DMS114 treated with DMSO at 0.1 percent for 48 hours (cell line): ENCODE measurements at regions not wholly inside any gene's neighbourhood (a gene's known extent, or its start where the extent isn't known, plus 50 kb on each side); places are given as distances from the start of the nearest gene placed in this dataset.
"Not testable (repeated sequence)": the region's sequence is repeated elsewhere in the genome, so short reads cannot be mapped to it uniquely, and the experiment has no call there.

Source experiments
- DNase-seq: peaks from one replicate; lab custom pipeline; 2025; ENCODE audit not compliant: unreplicated experiment; lab: John Stamatoyannopoulos, UW

DNA sequence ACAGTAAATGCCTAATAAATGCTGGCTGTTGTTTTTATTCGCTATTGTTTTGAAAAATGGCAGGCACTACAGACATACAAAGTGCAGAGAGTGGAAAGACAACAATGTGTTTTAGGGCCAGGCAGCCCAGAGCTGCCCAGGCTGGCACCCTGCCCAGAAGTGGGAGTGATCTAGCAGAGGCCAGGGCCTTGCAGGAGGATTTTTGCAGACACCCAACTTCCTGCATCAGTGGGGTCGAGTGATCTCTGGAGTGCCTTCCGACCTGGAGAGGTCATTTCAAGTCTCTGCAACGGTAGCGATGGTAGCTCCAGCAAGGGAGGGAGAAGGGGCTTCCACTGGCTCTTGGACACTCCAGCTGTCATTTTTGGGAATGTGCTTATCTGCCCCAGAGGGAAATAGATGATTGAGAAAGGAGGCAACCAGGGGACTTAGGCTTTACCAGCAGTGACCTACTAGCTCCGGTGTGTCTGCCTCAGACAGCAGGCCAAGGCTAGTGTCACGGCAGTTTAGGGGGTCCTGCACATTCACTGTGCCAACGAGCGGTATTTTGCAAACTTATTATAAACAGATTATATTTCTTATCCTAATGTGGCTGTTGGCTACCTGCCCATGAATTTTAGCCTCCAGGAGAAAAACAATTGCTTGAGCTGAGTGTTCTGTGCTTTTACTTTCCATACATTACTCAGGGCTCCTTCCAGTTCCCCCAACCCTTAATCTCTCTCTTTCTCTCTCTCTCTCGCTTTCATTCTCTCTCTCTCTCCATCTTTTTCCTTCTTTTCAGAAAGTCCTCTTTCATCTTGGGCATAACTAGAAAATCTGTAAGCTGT is 153.9 kb upstream of the PLGLB2 start:
- DNase-seq: not testable (repeated sequence)

DNA sequence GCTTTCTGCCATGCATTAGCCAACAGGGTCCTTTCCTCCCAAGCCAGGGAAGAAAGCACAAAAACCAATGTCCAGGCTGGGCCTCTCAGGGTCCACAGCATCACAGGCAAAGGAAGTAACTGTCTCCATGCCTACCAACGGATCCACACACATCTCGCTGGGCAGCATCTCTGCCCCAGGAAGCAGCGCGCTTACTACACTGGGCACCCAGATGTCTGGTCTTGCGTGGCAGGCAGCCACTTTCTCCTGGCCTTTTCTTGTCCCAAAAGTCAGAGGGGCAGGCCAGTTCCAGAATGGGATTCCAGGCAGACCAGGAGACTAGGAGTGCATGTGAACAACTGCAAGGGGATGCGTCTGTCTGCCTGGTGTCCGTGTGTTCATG is 153.3 kb upstream of the PLGLB2 start:
- not testable (repeated sequence) for DNase-seq

GRCh38 chr2:87595017-87595416 is 152.9 kb upstream of the PLGLB2 start:
- DNase-seq: not testable (repeated sequence)

DNA sequence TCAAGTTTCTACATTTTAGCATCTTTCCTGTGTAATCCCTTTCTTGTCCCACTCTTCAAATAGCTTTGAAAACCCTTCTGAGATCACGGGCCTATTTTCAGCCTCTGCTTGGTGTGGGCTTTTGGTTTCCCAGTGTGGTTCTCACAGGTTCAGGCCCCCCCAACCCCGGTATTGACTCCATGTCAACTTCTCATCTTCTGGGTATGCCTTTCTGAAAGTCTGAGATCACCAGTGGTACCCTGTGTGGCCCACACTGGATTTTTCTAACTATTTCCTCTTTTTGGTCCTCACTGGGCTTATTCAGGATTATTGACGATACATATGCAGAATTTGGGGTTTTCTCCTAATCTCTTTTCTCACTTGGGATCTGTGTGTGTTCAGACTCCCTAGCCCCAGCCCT is 146.9 kb upstream of the PLGLB2 start:
- not testable (repeated sequence) for DNase-seq

DNA sequence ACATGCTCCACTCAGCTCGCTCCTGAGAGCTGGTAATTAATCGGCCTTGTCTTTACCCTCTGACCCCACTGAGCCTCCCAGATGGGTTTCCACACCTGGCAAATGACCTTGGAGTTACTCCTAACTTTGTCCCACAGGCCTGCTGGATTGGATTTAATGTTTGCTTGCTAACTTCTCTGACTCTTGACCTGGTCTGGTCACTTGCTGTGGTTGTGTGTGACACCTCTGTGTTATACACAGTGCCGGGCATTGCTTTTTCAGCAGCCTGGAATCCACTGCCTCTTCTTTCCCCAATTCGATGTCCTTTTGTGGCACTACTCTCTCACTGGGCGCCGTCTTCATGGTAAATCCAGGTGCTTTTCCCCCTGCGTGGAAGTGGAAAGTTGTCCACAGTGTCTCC is 145.8 kb upstream of the PLGLB2 start:
- not testable (repeated sequence) for DNase-seq

GRCh38 chr2:87602728-87603127 is 145.2 kb upstream of the PLGLB2 start:
- DNase-seq: not testable (repeated sequence)

- not testable (repeated sequence) for DNase-seq
Observed at GRCh38 chr2:87603418-87604278, 144.2 kb upstream of the PLGLB2 start.

GRCh38 chr2:87604279-87604818 is 143.5 kb upstream of the PLGLB2 start:
- not testable (repeated sequence) for DNase-seq

- DNase-seq: not testable (repeated sequence)
Observed at GRCh38 chr2:87604980-87605379, 142.9 kb upstream of the PLGLB2 start.

GRCh38 chr2:87608377-87609166 is 139.3 kb upstream of the PLGLB2 start:
- DNase-seq: not testable (repeated sequence)

DNA sequence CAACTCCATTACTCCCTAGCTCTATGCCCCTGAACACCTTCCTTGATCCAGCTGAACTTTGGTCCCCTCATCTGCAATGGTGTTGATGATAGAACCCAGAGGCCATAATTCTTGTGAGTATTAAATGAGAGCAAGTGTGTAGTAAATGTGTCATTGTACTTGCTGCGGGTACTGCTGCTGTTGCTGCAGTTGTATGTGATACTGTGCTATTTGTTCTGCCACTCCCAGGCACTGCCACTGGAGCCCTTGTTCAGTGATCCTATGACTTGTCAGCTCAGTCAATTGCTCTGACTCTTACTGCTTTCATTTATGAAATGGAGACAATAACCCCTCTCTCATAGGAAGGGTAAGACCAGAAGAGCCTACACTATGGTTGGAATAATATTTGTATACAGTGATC is 136.9 kb upstream of the PLGLB2 start:
- not testable (repeated sequence) for DNase-seq

DNA sequence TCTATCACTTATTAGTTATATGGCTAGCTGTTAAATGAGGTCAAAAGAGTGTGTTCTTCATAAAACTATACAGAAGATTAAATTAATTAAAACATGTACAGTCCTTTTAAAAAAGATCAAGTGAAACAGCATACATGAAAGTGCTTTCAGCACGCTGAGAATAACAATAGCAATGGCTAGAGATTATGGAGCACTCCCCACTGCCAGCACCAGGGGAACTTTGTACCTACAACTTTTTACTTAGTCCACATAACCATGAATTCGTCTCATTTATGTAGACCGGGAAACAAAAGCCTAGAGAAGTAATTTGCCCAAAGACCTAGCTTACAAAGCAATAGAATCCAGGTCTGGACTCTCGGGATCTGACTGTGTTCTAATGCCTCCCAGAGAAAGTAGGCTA is 136.5 kb upstream of the PLGLB2 start:
- DNase-seq: not testable (repeated sequence)

DNA sequence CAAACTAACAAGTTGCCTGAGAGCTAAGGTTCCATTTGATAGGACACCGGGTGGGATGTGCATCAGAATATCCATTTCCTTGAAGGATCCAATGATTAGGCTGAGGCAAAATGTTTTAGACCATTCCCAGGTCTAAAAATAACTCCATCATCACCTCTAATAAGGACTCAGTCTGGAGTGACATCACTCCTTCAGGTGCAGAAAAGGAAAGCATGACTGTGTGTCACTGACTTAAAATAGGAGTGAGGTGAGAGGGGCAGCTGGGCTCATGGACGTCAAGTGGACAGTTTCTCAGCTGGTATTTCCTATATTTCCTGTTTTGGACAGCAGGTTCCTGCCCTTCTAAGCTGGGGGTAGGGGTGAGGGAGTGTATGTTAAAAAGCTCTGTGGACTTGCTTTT is 135.9 kb upstream of the PLGLB2 start:
- DNase-seq: not testable (repeated sequence)

DNA sequence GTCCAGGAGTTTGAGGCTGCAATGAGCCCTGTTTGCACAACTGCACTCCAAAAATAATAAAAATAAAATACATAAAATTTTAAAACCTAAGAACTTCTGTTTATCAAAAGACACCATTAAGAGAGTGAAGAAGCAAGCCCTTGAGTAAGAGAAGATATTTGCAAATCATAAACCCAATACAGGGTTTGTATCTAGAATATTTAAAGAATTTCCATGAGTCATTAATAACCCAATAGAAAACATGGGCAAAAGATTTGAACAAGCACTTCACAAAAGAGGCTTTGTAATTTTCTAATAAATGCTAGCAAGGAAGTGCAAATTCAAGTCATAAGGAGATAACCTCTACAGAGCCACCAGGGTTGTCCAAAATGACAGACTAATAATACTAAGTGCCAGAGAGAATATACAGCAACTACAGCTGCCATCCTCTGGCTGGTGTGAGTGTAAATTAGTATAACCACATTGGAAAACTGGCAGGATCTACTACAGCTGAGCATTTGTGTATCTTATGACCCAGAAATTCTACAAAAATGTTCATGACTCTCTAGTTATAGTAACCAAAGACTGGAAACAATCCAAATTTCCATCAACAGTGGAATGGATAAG is 133.0 kb upstream of the PLGLB2 start:
- DNase-seq: not testable (repeated sequence)

GRCh38 chr2:87619121-87619520 is 128.8 kb upstream of the PLGLB2 start:
- not testable (repeated sequence) for DNase-seq

- DNase-seq: not testable (repeated sequence)
Observed at GRCh38 chr2:87621139-87621538, 126.7 kb upstream of the PLGLB2 start.

DNA sequence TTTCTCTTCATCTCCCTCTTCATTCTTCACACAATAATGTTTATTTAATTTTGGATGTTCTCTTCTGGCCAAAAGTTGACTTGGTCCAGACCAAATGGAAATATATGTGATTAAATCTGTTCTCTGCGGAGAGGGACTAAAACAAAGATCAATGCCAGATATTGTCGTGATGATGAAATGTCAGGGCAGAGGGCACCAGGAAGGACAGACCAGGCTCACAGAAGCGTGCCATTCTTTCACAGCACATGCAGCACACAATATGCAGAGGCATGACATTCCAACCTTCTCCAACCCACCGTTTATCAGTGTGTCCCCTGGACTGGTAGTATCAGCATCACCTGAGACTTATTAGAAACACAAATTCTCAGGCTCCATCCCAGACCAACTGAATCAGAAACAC is 125.2 kb upstream of the PLGLB2 start:
- not testable (repeated sequence) for DNase-seq

DNA sequence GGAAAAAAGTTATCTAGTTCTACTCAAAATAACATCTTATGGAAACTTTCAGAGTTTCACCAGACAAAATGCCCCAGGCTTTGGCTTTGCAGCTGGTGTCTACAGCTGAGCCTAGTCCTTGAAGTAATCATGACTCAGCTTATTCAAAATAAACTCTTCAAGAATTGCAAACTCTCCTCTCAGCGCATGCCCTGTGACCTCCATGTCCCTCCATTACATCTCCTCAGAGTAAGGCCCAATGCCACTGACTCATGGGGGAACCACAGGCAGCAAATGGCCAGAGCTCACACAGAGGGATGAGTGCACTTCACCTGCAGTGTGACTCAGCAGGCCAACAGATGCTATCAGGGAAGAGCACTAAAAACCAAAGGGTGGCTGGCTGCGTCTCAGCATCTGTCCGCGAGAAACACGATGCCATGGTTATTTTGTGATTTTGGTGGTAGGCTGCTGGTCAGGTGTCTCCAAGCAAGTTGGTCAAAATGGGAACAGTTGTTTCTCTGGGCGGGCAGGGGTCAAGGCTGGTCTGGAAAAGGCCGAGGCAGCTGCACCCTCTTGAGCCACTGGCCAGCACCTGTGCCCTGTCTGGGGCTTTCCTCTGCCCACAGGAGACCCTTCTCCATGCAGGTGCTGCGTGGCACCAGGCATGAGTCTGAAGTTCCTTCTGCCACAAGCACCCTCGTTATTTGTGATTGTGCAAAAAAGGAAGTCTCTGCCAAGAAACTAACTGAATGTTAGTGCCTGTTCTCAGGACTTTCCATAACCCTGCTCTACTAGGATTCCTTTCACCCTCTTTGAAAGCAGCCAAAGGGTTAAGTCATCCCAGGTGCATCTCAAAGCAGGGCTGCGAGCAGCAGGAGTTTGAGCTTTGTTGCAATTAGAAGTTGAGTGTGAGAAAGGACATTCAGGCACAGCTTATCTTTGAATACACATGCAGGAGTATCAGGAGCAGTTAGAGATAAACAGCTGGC is 118.1 kb upstream of the PLGLB2 start:
- DNase-seq: not testable (repeated sequence)

DNA sequence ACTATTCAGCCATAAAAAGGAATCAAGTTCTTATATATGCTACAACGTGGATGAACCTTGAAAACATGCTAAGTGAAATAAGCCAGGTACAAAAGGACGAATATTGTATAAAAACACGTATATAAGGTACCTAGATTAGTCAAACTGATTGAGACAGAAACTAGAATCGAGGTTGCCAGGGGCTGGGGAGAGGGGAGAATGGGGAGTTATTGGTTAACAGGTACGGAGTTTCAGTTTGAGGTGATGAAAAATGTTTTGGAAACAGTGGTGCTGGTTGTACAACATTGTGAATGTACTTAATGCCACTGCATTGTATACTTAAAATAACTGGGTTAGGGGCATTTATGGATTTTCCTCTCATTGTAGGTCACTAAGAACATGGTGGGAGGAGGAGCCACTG is 117.0 kb upstream of the PLGLB2 start:
- DNase-seq: not testable (repeated sequence)
